ENCODE measurements at regions not wholly inside any gene's neighbourhood (a gene's known extent, or its start where the extent isn't known, plus 50 kb on each side); places are given as distances from the start of the nearest gene placed in this dataset.

GRCh38 chr5:40030661-40031060, 605.9 kb upstream of the DAB2 start:
- no peak for DNase-seq (ENCODE audit: low read depth)

GRCh38 chr5:40029711-40030495, 605.1 kb upstream of the DAB2 start:
- DNase-seq (ENCODE audit: low read depth): no peak
- TF ChIP-seq CTCF (conservative IDR thresholded peaks at IDR 0.05; ENCODE audit: low read depth, low read length): no peak

More at GRCh38 chr5:40030661-40031060, 605.9 kb upstream of the DAB2 start:
- TF ChIP-seq CTCF (conservative IDR thresholded peaks at IDR 0.05; ENCODE audit: low read depth, low read length): no peak
- no peak overlapping the region for H3K4me3 ChIP-seq (ENCODE audit: low read length)

DNA sequence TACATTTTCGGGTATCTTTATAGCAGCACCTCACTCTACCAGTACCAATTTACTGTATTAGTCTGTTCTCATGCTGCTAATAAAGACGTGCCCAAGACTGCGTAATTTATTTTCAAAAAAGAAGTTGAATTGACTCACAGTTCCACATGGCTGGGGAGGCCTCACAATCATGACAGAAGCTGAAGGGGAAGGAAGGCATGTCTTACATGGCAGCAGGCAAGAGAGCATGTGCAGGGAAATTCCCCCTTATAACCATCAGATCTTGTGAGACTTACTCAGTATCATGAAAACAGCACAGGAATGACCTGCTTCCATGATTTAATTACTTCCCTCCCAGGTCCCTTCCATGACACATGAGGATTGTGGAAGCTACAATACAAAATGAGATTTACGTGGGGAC, 602.6 kb upstream of the DAB2 start:
- no peak for TF ChIP-seq CTCF (conservative IDR thresholded peaks at IDR 0.05; ENCODE audit: low read depth, low read length)
- no peak for DNase-seq (ENCODE audit: low read depth)

More at GRCh38 chr5:40029711-40030495, 605.1 kb upstream of the DAB2 start:
- no peak overlapping the region for H3K4me3 ChIP-seq (ENCODE audit: low read length)

GRCh38 chr5:40025586-40025985, 600.8 kb upstream of the DAB2 start:
- no peak overlapping the region for H3K4me3 ChIP-seq (ENCODE audit: low read length)
- DNase-seq (ENCODE audit: low read depth): no peak
- TF ChIP-seq CTCF (conservative IDR thresholded peaks at IDR 0.05; ENCODE audit: low read depth, low read length): no peak

More for the DNA sequence above, 602.6 kb upstream of the DAB2 start:
- H3K4me3 ChIP-seq (ENCODE audit: low read length): no peak overlapping the region

GRCh38 chr5:40022057-40022456, 597.3 kb upstream of the DAB2 start:
- no peak for TF ChIP-seq CTCF (conservative IDR thresholded peaks at IDR 0.05; ENCODE audit: low read depth, low read length)
- no peak for DNase-seq (ENCODE audit: low read depth)
- no peak overlapping the region for H3K4me3 ChIP-seq (ENCODE audit: low read length)

- DNase-seq (ENCODE audit: low read depth): no peak
- TF ChIP-seq CTCF (conservative IDR thresholded peaks at IDR 0.05; ENCODE audit: low read depth, low read length): no peak
- no peak overlapping the region for H3K4me3 ChIP-seq (ENCODE audit: low read length)
Measured at GRCh38 chr5:40021007-40021406, 596.2 kb upstream of the DAB2 start.

GRCh38 chr5:40017918-40018317, 593.1 kb upstream of the DAB2 start:
- TF ChIP-seq CTCF (conservative IDR thresholded peaks at IDR 0.05; ENCODE audit: low read depth, low read length): no peak
- no peak for DNase-seq (ENCODE audit: low read depth)
- no peak overlapping the region for H3K4me3 ChIP-seq (ENCODE audit: low read length)

Data from retinal pigment epithelial cell (primary cell).